ENCODE measurements at regions not wholly inside any gene's neighbourhood (a gene's known extent, or its start where the extent isn't known, plus 50 kb on each side); places are given as distances from the start of the nearest gene placed in this dataset.

DNA sequence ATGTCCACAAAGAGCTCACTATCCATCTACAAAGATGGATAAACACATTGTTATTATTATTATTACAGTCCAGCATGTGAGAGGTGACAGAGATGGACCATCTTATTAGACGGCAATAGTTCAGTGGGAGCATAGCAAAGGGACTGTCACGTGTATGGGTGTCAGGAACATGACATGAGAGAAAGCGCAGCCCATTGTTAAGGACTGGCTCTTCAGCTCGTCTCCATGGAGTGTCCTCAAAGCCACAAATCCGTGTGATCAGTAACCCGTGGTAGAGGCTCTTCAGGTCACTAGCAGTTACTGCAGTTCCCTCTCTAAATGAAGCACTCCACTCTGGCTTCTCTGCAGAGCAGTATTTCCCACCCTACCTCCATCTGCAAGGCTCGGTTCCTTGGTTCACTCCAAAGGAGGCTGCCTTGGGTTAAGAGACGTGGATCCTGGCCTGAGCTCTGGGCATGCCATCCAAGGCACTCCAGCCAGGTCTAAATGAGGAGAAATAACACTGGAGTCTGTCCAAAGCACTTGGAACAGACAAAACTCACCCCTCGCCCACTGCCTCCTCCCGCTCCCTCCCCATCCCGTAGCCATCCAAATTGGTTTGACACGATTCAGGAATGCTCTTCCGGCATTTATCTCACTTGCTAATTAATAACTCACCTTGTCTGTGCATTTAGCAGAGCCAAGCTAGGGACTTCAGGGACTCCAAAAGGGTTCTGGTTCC is 122.3 kb upstream of the WWC1 start:
- DNase-seq, result no peak
- Histone ChIP-seq H3K27me3 (no peaks in the 10 kb centered on the region; the same call in 1 of the 2 replicates), H3K4me3 (no peak overlapping the region), H3K36me3 (no peaks in the 10 kb centered on the region), H3K4me1 (peaks cover 6% of the 10 kb centered on the region; the same call in 1 of the 2 replicates), H3K27ac (no peak overlapping the region), H3K9me3 (replicated peaks) (no peaks in the 10 kb centered on the region)

DNA sequence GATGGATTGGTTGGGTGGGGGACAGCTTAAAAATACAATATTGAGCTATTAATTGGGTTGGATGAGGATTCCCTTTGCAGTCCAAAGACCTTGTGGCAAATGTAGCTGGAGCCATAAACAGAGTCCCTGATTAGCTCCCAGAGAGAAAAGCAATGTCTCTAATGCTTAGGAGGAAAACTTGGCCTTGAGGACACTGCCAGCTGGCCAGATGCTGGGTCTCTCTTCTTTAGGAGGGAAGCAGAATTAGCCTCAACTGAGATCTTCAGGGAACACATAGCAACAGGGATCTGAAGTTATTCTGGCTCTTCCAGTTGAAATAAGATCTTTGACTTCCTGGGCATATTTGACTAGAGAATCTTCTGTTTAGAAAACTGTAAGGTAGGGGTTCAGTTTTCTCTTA is 121.7 kb upstream of the WWC1 start:
- H3K9me3 ChIP-seq (replicated peaks), result no peaks in the 10 kb centered on the region
- peaks cover 2% of the 10 kb centered on the region; the same call in 1 of the 2 replicates for H3K4me1 ChIP-seq
- H3K27me3 ChIP-seq, result no peaks in the 10 kb centered on the region; the same call in 1 of the 2 replicates
- no peak overlapping the region for H3K27ac ChIP-seq
- no peak for DNase-seq
- H3K36me3 ChIP-seq, result no peaks in the 10 kb centered on the region
- no peak overlapping the region for H3K4me3 ChIP-seq

DNA sequence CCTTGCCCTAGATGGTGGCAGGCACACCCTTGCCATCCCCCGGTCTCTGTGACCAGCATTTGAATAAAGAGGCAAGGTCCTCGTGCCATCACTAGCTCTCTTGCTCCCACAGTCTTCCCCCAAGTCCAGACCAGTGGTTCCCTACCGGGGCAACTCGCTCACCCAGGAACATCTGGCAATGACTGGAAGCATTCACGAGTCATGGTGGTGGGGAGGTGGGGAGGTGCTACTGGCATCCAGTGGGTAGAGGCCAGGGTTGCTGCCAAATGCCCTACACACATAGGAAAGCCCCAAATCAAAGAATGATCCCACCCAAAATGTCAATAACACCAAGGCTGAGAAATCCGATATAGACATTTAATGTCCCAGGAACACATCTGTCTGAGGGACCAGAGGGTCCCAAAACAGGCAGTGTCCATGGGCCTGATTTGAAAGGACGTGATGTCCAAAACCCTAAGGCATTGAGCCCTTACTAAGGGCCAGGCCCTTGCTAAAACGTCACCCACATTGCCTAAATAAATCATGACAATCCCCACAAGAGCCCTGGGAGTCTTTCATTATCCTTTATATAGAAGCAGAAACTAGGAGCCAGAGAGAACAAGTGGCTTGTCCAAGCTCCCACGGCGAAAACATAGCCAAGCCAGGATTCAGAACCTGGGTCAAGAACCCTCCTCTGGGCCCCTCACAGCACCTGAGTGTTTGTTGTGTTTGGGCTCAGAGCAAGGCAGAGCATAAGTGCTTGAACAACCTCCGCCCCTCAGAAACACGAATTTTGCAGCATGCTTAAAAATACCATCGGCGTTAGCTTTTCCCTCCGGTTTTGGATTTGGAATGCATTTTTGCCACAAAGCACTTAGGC is 119.3 kb upstream of the WWC1 start:
- Histone ChIP-seq H3K36me3 (no peaks in the 10 kb centered on the region), H3K9me3 (replicated peaks) (no peaks in the 10 kb centered on the region), H3K4me3 (no peak overlapping the region), H3K27ac (no peak overlapping the region), H3K4me1 (no peaks in the 10 kb centered on the region), H3K27me3 (no peaks in the 10 kb centered on the region; the same call in 1 of the 2 replicates)
- no peak for DNase-seq

DNA sequence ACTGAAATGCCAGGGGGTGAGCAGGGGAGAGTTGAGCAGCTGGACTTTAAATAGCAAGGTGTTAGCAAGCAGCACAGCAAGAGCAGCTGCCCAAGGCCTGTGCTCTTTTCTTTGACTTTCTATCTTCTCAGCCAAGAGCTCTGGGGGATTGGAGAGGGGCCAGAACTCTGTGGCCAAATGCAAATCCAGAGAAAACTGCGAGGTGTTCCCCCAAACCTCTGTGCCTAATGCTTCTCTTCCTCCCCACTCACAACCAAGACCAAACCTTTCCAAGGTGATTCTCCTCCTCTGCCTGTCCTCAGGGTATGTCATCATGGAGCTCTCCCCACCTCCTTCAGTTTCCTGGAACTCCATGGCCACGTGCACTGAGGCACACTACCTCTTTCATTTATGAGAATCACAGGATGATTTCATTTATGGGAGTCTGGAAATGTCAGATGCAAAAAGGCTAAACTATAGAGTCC is 118.7 kb upstream of the WWC1 start:
- Histone ChIP-seq H3K9me3 (replicated peaks) (no peaks in the 10 kb centered on the region), H3K36me3 (no peaks in the 10 kb centered on the region), H3K4me3 (no peak overlapping the region), H3K4me1 (no peaks in the 10 kb centered on the region), H3K27me3 (no peaks in the 10 kb centered on the region; the same call in 1 of the 2 replicates), H3K27ac (no peak overlapping the region)
- peak; percentile 43 to 54 for DNase-seq

DNA sequence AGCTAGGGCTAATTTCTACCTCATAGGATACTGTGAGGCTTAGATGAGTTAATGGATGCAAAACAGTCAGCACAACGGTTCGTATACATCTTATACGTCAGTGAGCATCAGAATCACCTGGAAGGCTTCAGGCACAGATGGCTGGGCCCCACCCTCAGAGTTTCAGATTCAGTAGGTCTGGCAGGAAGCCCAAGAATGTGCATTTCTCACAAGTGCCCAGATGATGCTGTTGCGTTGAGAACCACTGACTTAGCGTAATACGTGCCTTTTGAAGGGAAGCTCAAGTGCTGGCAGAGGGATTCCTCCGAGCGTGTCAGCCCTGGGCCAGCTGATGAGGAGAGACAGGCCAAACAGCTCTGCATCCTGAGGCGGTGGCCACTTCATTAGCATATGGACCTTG is 117.1 kb upstream of the WWC1 start:
- Histone ChIP-seq H3K4me3 (no peak overlapping the region), H3K27me3 (no peaks in the 10 kb centered on the region; the same call in 1 of the 2 replicates), H3K27ac (no peak overlapping the region), H3K4me1 (peaks cover 3% of the 10 kb centered on the region; the same call in 1 of the 2 replicates), H3K9me3 (replicated peaks) (no peaks in the 10 kb centered on the region), H3K36me3 (no peaks in the 10 kb centered on the region)
- no peak for DNase-seq

DNA sequence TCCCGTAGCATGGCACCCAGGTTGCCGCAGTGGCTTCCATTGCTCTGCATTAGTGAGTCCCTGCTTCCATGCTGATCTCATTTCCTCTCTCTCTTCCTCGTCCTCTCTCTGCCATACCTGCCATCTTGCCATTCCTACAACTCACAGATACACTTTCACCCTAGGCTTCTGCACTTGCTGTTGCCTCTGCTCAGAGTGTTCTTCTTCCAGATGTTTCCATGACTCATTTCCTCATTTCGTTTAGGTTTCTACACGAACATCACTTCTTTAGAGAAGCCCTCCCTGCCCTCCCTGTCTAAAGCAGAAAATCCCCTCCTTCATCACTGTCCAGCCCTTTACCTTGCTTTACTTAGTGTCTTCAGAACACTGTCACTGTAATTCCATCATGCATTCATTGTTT is 115.2 kb upstream of the WWC1 start:
- no peak for DNase-seq
- Histone ChIP-seq H3K4me1 (peaks cover 3% of the 10 kb centered on the region; the same call in 1 of the 2 replicates), H3K4me3 (no peak overlapping the region), H3K9me3 (replicated peaks) (no peaks in the 10 kb centered on the region), H3K36me3 (no peaks in the 10 kb centered on the region), H3K27ac (no peak overlapping the region), H3K27me3 (no peaks in the 10 kb centered on the region; the same call in 1 of the 2 replicates)

DNA sequence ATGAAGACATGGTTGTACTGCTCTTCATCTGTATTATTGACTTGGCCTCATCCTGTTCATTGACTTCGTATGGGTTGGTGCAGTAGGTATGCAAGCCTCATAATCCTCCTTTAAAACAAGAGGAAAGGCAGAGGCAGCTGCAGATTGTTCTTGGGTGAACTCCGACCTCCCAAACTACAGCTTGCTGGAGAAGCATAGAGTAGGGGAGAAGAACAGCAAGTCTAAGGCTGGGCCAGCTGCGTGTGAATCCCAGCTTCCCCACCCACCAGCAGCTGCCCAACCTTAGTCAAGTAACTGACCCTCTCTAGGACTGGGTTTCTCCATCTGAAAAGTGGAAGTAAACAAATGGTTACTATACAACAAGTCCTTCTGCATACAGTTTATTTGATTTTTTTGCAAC is 114.5 kb upstream of the WWC1 start:
- Histone ChIP-seq H3K4me3 (no peak overlapping the region), H3K27ac (no peak overlapping the region), H3K9me3 (replicated peaks) (no peaks in the 10 kb centered on the region), H3K4me1 (peaks cover 3% of the 10 kb centered on the region; the same call in 1 of the 2 replicates), H3K36me3 (no peaks in the 10 kb centered on the region), H3K27me3 (no peaks in the 10 kb centered on the region)
- DNase-seq, result peak; percentile 29 to 61

DNA sequence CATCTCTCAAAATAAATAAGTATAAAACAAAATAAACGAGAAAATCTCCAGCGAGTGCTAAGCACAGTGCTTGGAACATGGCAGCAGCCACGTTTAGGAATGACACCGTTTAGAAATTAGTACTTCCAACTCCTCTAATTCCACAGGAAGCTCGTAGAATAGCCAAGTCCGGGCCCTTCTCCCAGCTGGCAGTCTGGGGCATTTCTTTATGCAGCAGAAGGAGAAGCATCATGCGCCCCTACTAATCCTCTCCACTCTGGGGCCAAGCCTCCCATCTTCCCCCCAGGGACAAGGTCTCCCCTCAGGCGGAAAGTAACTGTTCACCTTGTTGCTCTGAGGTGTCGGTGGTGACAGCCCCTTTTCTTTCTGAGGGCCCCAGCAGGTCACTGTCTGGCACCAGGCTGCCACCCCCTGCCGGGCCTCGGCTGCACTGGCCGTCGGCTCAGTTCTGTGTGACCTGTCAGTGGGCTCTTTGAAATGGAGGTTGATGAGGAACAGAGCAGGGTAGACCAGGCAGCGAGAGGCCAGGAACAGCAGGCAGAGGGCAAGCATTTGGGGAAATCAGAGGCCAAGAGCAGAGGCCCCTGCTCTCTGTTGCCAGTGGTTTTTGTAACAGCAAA is 113.5 kb upstream of the WWC1 start:
- Histone ChIP-seq H3K9me3 (replicated peaks) (no peaks in the 10 kb centered on the region), H3K4me1 (peaks cover 3% of the 10 kb centered on the region; the same call in 1 of the 2 replicates), H3K27me3 (no peaks in the 10 kb centered on the region), H3K4me3 (no peak overlapping the region), H3K27ac (no peak overlapping the region), H3K36me3 (no peaks in the 10 kb centered on the region)
- DNase-seq, result no peak

DNA sequence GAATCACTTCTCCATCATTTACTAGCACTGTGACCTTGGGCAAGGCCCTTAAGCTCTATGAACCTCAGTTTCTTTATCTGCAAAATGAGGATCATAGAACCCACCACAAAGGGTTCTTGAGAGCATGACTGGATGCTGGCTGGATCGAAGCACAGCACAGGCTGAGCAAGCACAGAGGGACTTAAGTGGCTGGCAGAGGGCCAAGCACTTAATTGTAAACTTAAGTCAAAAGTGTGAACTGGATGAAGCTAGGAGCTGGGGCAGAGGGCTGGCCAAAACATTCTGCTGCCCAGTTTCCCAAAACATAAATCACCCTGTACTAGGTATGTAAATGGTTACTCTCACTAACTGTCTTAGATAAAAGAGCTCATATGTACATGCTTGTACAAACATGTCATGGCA is 112.3 kb upstream of the WWC1 start:
- no peak overlapping the region for H3K4me3 ChIP-seq
- peaks cover 3% of the 10 kb centered on the region; the same call in 1 of the 2 replicates for H3K4me1 ChIP-seq
- H3K27ac ChIP-seq, result no peak overlapping the region
- DNase-seq, result no peak
- no peaks in the 10 kb centered on the region for H3K9me3 ChIP-seq (replicated peaks)
- H3K36me3 ChIP-seq, result no peaks in the 10 kb centered on the region
- no peaks in the 10 kb centered on the region for H3K27me3 ChIP-seq

DNA sequence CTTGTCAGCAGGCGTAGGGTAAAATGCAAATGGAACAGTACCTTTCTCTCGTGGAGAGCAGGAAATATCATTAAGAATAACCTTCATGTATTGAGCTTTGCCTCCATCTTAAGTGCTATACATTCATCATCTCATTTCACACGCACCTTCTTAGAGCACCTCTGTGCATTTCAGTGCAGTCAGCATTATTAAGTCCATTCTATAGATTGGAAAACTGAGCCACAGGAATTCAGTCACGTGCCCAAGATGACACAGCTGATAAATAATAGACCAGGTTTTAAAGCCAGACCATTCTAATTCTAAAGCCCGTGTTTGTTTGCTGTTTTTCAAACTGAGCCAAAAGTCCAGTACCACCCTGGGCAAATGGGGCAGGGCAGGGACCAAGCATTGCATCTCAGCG is 109.2 kb upstream of the WWC1 start:
- H3K27ac ChIP-seq, result no peak overlapping the region
- peaks cover 3% of the 10 kb centered on the region; the same call in 1 of the 2 replicates for H3K4me1 ChIP-seq
- no peak overlapping the region for H3K4me3 ChIP-seq
- H3K9me3 ChIP-seq (replicated peaks), result no peaks in the 10 kb centered on the region
- DNase-seq, result no peak
- no peaks in the 10 kb centered on the region for H3K36me3 ChIP-seq
- no peaks in the 10 kb centered on the region for H3K27me3 ChIP-seq

DNA sequence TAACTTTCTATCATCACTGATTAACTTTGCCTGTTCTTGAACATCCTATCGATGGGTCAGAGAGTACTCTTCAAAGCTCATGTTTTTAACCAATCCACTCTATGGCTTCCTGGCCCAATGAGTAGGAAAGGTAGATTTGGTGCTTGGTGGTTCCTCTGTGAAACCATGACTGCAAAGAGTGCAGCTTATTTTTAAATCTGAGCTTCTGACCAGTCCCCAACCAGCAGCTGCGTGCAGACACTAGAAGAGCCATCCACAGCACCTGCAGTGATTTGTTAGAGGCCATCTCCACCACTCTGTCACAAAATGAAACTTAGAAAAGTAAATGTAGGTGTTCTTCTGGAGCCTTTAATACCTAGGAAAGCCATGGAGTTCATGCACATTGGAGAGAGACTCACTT is 107.3 kb upstream of the WWC1 start:
- Histone ChIP-seq H3K4me3 (no peak overlapping the region), H3K4me1 (no peaks in the 10 kb centered on the region), H3K27me3 (no peaks in the 10 kb centered on the region), H3K9me3 (replicated peaks) (no peaks in the 10 kb centered on the region), H3K27ac (no peak overlapping the region), H3K36me3 (no peaks in the 10 kb centered on the region)
- DNase-seq, result no peak

DNA sequence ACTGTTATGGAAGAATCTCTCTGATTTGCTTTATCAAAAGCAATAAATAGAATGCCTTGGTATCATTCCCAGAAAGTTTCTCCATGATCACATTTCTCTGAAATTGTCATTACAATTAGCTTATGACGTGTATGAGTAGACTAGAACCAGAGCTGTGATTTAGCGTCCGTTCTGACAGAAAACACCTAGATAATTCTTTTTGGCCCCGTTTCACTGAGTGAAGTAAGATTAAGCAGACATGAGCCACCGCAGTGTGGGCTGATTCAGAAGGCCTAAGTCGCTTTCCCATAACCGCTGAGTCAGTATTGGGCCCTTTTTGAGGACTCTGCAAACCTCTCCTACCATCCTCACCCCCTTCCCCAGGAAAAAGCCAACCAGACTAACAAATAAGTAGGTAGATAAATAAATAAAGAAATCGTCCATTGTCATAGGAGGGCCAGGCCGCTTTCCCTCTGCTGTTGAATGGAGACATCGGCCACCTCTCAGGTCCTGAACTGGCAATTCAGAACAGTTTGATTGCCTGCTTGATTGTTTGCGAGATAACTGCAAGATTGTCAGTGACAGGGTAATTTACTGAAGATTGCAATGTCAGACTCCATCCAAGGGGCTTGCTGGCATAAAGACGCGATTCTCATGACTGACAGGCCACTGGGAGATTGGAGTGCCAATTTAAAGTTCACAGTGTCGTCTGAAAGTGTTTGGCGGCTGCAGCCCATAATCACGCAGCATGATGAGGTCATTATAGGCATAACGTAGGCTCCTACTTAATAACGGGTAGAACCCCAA is 105.0 kb upstream of the WWC1 start:
- no peak overlapping the region for H3K4me3 ChIP-seq
- no peak for DNase-seq
- no peaks in the 10 kb centered on the region for H3K36me3 ChIP-seq
- H3K27ac ChIP-seq, result no peak overlapping the region
- no peaks in the 10 kb centered on the region for H3K9me3 ChIP-seq (replicated peaks)
- no peaks in the 10 kb centered on the region for H3K27me3 ChIP-seq
- no peaks in the 10 kb centered on the region for H3K4me1 ChIP-seq

DNA sequence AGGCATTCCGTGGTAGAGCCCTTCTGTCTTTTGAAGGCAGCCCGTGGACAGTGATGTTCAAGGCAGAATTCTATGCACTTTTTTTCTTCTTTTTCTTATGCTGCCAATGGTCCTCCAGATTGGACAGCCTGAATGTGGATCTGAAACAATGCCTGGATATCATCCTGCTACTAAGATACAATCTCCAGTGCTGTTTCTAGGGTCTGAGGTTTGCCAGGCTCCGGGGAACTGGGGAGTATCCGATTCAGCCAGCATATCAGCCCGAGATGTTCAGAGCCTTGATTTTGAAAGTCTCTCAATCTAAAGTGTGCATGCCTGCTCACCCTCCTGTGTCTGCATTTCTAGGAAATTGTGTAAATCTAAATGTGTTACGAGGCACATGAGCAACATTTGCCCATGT is 103.8 kb upstream of the WWC1 start:
- no peak overlapping the region for H3K27ac ChIP-seq
- no peak for DNase-seq
- no peaks in the 10 kb centered on the region for H3K27me3 ChIP-seq
- H3K4me1 ChIP-seq, result no peaks in the 10 kb centered on the region
- no peak overlapping the region for H3K4me3 ChIP-seq
- no peaks in the 10 kb centered on the region for H3K9me3 ChIP-seq (replicated peaks)
- H3K36me3 ChIP-seq, result no peaks in the 10 kb centered on the region

DNA sequence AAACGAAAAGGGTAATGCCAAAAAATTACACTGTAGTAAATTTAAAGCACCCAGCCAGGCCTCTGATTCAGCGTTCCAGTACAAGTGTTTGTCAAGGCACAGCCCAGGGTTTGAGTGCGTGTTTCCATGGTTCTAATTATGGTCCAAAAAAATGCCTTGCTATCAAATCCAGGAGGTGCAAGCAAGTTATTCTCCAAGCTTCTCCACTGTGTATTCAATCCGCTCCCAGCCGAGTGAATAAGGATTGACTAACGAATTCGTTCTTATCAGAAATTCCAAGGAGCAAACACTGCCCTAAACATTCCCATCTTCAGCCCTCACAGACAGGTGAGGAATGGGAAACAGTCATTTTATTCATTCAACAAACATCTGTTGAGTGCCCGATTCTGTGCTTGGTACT is 103.3 kb upstream of the WWC1 start:
- H3K4me3 ChIP-seq, result no peak overlapping the region
- H3K27ac ChIP-seq, result no peak overlapping the region
- no peak for DNase-seq
- no peaks in the 10 kb centered on the region for H3K9me3 ChIP-seq (replicated peaks)
- H3K4me1 ChIP-seq, result no peaks in the 10 kb centered on the region
- no peaks in the 10 kb centered on the region for H3K27me3 ChIP-seq
- H3K36me3 ChIP-seq, result no peaks in the 10 kb centered on the region
